GM10266 (cell line): ENCODE measurements at regions not wholly inside any gene's neighbourhood (a gene's known extent, or its start where the extent isn't known, plus 50 kb on each side); places are given as distances from the start of the nearest gene placed in this dataset.

Source experiments
- DNase-seq: peaks from one replicate; pipeline ENCODE4 v3.0.0; 2012; ENCODE audit errors: extremely low spot score
- TF ChIP-seq, protein P1 (sequence below): IDR thresholded peaks from 2 replicates; pipeline ENCODE4 v1.5.1; 2012; ENCODE audit warnings: mild to moderate bottlenecking, low read depth; ENCODE audit not compliant: control insufficient read depth, insufficient read depth; ENCODE audit errors: missing control alignments

DNA sequence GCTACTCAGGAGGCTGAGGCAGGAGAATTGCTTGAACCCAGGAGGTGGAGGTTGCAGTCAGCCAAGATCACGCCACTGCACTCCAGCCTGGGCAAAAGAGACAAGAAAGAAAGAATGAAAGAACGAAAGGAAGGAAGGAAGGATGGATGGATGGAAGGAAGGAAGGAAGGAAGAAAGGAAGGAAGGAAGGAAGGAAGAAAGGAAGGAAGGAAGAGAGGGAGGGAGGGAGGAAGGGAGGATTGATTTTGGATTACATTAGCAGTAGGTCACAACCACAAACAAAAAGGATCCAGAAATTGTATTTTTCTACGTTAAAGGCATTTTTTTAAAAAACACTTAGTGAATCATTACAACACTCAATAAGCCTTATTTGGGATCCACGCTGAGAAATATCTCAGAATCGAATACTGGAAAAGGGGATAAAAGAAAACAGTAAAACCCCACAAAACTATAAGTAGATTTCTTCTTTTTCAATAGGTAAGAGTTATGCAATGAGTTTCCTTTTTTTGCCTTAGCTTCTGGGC is 136.9 kb upstream of the FREM1 start:
- TF ChIP-seq, protein P1, sequence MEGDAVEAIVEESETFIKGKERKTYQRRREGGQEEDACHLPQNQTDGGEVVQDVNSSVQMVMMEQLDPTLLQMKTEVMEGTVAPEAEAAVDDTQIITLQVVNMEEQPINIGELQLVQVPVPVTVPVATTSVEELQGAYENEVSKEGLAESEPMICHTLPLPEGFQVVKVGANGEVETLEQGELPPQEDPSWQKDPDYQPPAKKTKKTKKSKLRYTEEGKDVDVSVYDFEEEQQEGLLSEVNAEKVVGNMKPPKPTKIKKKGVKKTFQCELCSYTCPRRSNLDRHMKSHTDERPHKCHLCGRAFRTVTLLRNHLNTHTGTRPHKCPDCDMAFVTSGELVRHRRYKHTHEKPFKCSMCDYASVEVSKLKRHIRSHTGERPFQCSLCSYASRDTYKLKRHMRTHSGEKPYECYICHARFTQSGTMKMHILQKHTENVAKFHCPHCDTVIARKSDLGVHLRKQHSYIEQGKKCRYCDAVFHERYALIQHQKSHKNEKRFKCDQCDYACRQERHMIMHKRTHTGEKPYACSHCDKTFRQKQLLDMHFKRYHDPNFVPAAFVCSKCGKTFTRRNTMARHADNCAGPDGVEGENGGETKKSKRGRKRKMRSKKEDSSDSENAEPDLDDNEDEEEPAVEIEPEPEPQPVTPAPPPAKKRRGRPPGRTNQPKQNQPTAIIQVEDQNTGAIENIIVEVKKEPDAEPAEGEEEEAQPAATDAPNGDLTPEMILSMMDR = no peak
- no peak for DNase-seq

- no peak for DNase-seq
- TF ChIP-seq, protein P1 = no peak
Measured at GRCh38 chr9:15033316-15033715, 123.1 kb upstream of the FREM1 start.

DNA sequence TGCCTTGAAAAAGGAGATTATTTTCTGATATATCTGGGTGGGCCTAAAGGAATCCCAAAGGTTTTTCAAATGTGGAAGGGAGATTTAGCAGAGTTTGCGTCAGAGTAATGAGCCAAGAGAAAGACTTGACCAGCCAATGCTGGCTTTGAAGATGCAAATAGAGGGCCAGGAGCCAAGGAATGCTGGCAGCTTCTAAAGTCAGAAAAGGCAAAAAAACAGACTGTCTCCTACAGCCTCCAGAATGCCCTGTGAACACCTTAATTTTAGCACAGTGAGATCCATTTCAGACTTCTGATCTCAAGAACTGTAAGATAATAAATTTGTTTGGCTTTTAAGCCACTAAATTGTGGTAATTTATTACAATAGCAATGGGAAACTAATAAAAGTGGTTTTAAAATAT is 122.6 kb upstream of the FREM1 start:
- no peak for DNase-seq
- TF ChIP-seq, protein P1 = no peak

- TF ChIP-seq, protein P1 = no peak
- DNase-seq = no peak
Measured at GRCh38 chr9:15021146-15021545, 110.9 kb upstream of the FREM1 start.

DNA sequence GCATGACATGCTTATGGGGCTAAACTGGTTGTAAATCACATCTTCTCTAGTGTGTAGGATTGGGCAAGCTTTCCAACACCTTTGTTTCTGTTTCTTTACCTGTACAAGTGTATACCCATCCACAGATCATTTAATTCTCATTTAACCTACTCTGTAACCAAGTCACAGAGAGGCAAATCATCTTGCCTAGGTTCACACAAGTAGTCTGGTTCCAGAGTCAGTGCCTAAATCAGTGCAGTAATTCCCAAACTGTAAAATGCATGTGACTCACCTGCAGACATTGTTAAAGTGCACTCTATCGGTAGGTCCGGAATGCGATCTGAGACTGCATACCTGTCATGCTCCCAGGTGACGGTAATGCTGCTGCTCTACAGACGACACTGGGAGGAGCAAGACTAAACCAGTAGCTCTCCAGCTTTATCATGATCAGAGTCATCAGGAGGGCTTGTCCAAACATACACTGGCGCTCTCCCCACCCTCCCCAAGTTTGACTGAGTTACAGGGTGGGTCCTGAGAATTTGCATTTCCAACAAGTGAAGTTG is 107.9 kb upstream of the FREM1 start:
- DNase-seq = no peak
- TF ChIP-seq, protein P1 = no peak

DNA sequence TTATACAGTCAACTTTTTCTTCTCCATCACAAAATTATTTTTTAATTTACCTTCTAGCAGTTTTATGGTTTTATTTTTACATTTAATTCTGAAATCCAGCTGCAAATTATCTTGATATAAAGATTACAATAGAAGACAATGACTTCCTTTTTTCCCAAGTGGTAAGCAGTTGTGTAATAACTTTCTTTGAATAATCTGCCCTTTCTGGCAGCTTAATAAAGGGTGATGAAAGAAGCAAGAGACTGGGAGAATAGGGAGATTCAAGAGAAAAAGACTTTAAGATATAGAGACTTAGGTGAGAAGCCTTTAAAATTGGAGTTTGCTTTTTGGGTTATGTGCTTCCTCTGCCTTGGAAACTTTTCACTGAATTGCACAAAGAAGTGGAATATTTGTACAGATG is 100.4 kb upstream of the FREM1 start:
- TF ChIP-seq, protein P1 = no peak
- no peak for DNase-seq

GRCh38 chr9:15007698-15008097 is 97.5 kb upstream of the FREM1 start:
- no peak for DNase-seq
- TF ChIP-seq, protein P1 = no peak
